ENCODE measurements at regions not wholly inside any gene's neighbourhood (a gene's known extent, or its start where the extent isn't known, plus 50 kb on each side); places are given as distances from the start of the nearest gene placed in this dataset.

DNA sequence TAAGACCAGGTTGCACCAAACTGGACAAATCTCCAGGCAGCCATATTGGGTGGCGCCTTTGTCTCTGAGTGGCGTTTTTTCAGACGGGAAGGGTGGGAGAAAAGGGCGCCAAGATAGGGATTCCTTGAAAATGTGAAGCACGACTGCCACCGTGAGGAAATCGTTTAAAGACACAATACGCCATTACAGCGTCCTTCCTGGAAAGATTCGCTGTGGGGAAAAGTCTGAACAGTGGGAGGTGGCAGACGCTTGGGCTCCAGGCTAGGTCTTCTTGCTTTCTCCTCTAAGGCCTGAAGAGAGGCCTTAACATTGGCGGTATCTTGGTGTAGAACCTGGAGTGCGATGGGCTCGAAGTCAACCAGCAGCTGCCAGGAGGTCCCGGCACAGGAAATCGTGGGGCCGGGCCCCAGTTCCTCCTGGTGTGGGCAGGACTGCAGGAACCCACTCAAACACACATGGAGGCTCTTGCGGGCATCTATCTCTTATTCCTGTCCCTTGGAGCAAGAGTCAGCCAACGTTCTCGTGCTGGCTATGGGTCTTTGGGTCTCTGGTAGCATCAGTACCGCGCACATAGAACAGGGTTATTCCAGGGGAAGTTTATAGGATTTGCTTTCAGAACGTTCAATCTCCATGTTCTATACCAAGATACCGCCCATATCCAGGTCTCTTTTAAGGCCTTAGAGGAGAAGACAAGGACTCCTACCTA, 208.8 kb downstream of the OR13H1 start:
- intact Hi-C loops (cut with micrococcal nuclease), result no loop called here
- Histone ChIP-seq H3K9ac (ENCODE audit: low read length) (no peak overlapping the region), H4K20me1 (ENCODE audit: insufficient read depth) (no peaks in the 10 kb centered on the region), H3K4me2 (ENCODE audit: low read length) (no peak overlapping the region), H3K27me3 (ENCODE audit: insufficient read depth, low read length) (no peaks in the 10 kb centered on the region), H2AFZ (ENCODE audit: low read depth, low read length, poor library complexity, severe bottlenecking) (no peak overlapping the region), H3K27ac (ENCODE audit: low read depth, low read length) (no peak overlapping the region), H3K79me2 (ENCODE audit: insufficient read depth, low read length) (no peaks in the 10 kb centered on the region), H3K9me3 (ENCODE audit: control insufficient read depth in 1 of 2, insufficient read depth in 1 of 2, low read depth in 1 of 2, low read length in 2 of 2) (no peaks in the 10 kb centered on the region), H3K9me2 (ENCODE audit: insufficient read depth) (no peaks in the 10 kb centered on the region), H3K4me3 (replicated peaks in 1 of 2; ENCODE audit: low read depth in 1 of 2, low read length in 2 of 2) (no peak overlapping the region), H3K4me1 (ENCODE audit: control insufficient read depth in 1 of 2, insufficient read depth in 2 of 2, low read length in 2 of 2) (no peaks in the 10 kb centered on the region), H3K36me3 (ENCODE audit: control insufficient read depth in 1 of 2, insufficient read depth in 2 of 2, low read length in 2 of 2) (no peaks in the 10 kb centered on the region; a peak in 1 of 4 replicates)
- TF ChIP-seq SIN3A (IDR thresholded peaks at IDR 0.05; ENCODE audit: low read depth) (no peak), SP1 (IDR thresholded peaks at IDR 0.05; ENCODE audit: low read depth) (no peak), YY1 (IDR thresholded peaks at IDR 0.05; ENCODE audit: extremely low read depth, insufficient replicate concordance, low read depth, low read length) (no peak), CEBPB (IDR thresholded peaks at IDR 0.05; ENCODE audit: low read depth) (no peak), FOSL1 (IDR thresholded peaks at IDR 0.05; ENCODE audit: low read depth) (no peak), TCF7L2 (IDR thresholded peaks at IDR 0.05; ENCODE audit: borderline replicate concordance, extremely low read depth, insufficient read depth, insufficient read length) (no peak), RAD21 (IDR thresholded peaks at IDR 0.05; ENCODE audit: low read depth) (no peak), CBX3 (IDR thresholded peaks at IDR 0.05; ENCODE audit: low read depth) (no peak), ZFX (IDR thresholded peaks at IDR 0.05) (no peak), EZH2phosphoT487 (IDR thresholded peaks at IDR 0.05; ENCODE audit: borderline replicate concordance) (no peak), POLR2A (IDR thresholded peaks at IDR 0.05; ENCODE audit: borderline replicate concordance, extremely low read depth, insufficient read depth, insufficient read length) (no peak), EGR1 (IDR thresholded peaks at IDR 0.05; ENCODE audit: low read depth) (no peak), SRF (IDR thresholded peaks at IDR 0.05; ENCODE audit: low read depth) (no peak)
- TF ChIP-seq, protein P1, sequence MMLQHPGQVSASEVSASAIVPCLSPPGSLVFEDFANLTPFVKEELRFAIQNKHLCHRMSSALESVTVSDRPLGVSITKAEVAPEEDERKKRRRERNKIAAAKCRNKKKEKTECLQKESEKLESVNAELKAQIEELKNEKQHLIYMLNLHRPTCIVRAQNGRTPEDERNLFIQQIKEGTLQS (IDR thresholded peaks at IDR 0.05), result no peak
- TF ChIP-seq, protein P2, sequence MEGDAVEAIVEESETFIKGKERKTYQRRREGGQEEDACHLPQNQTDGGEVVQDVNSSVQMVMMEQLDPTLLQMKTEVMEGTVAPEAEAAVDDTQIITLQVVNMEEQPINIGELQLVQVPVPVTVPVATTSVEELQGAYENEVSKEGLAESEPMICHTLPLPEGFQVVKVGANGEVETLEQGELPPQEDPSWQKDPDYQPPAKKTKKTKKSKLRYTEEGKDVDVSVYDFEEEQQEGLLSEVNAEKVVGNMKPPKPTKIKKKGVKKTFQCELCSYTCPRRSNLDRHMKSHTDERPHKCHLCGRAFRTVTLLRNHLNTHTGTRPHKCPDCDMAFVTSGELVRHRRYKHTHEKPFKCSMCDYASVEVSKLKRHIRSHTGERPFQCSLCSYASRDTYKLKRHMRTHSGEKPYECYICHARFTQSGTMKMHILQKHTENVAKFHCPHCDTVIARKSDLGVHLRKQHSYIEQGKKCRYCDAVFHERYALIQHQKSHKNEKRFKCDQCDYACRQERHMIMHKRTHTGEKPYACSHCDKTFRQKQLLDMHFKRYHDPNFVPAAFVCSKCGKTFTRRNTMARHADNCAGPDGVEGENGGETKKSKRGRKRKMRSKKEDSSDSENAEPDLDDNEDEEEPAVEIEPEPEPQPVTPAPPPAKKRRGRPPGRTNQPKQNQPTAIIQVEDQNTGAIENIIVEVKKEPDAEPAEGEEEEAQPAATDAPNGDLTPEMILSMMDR (IDR thresholded peaks at IDR 0.05 in 2 of 3, conservative IDR thresholded peaks at IDR 0.05 in 1 of 3; ENCODE audit: borderline replicate concordance in 1 of 3, insufficient read depth in 1 of 3, low read depth in 2 of 3, low read length in 2 of 3), result no peak
- RAD21 ChIA-PET (ENCODE audit: low non-redundant PET in 1 of 2, low total read pairs in 2 of 2, uncharacterized antibody in 2 of 2, unreplicated experiment in 2 of 2), result no interaction called here
- no TSS peak for BruUV-seq (replicated peaks)
- DNase-seq (ENCODE audit: low read depth, low spot score) (no peak), ATAC-seq (no peak)
- CTCF ChIA-PET, result no interaction called here
- POLR2A ChIA-PET, result no interaction called here
